HG03175 (cell line): ENCODE measurements at regions not wholly inside any gene's neighbourhood (a gene's known extent, or its start where the extent isn't known, plus 50 kb on each side); places are given as distances from the start of the nearest gene placed in this dataset.

ENCODE experiments used
- ATAC-seq: cut with Tn5 transposase; IDR thresholded peaks from one replicate; pipeline ENCODE4 v1.9.1; 2021; ENCODE audit warnings: mild to moderate bottlenecking, moderate library complexity; ENCODE audit not compliant: unreplicated experiment

- no peak for ATAC-seq
Measured at GRCh38 chr21:43277481-43278351, 108.9 kb downstream of the CRYAA start.

GRCh38 chr21:43276811-43277210 is 108.0 kb downstream of the CRYAA start:
- ATAC-seq, result no peak

DNA sequence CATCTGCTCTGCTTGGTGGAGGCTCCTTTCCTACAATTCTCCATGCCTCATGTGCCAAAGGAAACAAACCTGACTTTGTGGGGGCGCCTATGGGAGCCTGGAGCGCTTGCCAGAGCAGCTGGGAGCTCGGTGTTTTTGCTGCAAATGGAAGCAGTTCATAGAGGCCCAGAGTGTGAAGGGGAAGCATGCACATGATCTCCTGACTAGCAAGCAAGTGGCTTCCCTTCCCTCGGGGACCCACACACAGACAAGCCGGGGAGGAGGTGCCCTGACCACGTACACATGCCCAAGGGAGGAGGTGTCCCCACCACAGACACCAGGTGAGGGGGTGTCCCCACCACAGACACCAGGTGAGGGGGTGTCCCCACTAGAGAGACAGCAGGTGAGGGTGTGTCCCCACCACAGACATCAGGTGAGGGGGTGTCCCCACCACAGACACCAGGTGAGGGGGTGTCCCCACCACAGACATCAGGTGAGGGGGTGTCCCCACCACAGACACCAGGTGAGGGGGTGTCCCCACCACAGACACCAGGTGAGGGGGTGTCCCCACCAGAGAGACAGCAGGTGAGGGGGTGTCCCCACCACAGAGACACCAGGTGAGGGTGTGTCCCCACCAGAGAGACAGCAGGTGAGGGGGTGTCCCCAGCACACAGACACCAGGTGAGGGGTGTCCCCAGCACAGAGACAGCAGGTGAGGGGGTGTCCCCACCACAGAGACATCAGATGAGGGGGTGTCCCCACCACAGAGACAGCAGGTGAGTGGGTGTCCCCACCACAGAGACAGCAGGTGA is 106.8 kb downstream of the CRYAA start:
- no peak for ATAC-seq

GRCh38 chr21:43274946-43275310 is 106.1 kb downstream of the CRYAA start:
- no peak for ATAC-seq

GRCh38 chr21:43274022-43274945 is 105.5 kb downstream of the CRYAA start:
- ATAC-seq, result no peak

DNA sequence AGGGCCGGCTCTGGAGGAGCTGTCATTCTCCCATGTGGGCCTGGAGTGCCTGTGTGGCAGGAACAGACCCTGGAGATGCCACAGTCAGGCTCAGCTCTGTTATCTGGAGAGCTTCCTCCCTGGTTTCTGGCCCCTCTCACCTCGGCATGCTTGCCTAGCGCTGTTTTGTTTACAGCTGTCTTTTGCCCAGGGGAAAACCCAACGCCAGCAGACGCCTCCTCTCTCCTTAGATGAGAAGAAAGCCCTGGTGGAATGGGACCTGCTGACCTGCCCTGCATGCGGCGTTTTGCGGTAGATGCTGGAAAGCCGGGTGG is 104.9 kb downstream of the CRYAA start:
- no peak for ATAC-seq

GRCh38 chr21:43273016-43273707 is 104.4 kb downstream of the CRYAA start:
- ATAC-seq, result no peak

DNA sequence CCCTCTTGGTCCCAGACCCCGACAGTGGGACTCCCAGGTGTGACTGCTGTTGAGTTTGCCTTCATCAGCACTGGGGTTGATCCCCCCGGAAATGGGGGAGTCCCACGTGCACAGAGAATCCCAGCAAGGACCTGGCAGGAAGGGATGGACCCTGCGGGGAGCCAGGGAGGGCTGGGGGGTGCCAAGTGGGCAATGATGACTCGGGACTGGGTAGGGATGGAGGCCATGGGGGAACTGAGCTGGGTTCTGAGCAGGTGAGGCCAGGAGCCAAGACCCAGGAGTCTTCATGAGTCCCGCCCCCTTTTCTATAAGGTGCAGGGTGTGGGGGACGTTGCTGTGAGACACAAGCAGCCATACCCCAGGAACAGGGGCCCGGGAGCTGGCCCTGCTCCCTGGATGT is 103.8 kb downstream of the CRYAA start:
- ATAC-seq, result no peak

- no peak for ATAC-seq
Measured at GRCh38 chr21:43271452-43272020, 102.7 kb downstream of the CRYAA start.

- no peak for ATAC-seq
Measured at GRCh38 chr21:43270800-43271301, 102.0 kb downstream of the CRYAA start.

DNA sequence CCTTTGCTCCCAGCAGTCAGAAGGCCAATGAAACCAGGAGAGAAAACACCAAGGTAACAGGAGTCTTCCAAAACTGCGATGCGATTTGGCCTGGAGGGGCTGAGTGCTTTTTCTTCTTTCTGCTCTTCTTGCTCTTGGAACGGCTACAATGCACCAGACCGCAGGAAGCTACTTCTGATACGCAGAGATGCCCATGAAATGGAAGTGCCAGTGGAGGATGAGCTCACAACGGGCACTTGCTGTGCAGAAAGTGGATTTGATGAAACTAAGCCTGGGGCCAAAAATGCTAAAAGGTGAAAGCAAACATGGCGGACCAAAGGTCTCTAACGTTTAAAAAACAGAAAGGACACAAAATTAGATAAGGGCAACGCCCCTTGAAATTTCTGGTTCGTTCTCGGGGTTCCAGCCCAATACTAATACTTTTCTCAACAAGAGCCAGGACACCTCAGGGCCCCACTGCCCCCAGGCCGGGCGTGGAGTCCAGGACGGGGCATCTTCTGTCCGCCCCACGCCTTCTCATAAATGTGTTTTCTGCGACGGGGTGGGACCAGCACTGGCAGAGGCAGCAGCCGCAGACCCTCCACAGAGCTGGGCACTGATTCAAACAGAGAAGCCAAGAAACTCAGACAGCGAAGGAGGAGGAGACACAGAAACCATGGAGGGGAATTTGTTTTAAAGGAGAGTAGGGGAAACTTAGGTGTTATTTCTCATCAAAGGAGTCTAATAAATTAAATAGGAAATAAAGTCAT is 101.3 kb downstream of the CRYAA start:
- ATAC-seq, result no peak

GRCh38 chr21:43269440-43269839 is 100.6 kb downstream of the CRYAA start:
- no peak for ATAC-seq

DNA sequence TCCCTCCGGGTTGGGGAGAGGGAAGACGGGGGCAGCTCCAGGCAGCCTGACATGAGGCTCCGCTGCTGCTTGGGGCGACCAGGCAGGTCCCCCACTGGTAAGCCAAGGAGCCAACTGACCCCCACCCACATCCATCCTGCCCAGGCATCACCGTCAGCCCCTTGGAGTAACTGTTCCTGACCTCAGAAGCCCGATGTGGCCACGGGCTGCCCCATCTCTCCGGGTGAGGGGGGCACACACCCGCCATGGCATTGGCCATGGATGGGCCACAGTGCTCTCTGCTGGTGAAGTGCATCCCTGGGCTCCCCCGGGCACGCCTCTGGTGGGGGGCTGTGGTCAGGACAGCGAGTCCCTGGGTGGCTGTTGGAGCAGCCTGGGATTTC is 100.0 kb downstream of the CRYAA start:
- no peak for ATAC-seq

DNA sequence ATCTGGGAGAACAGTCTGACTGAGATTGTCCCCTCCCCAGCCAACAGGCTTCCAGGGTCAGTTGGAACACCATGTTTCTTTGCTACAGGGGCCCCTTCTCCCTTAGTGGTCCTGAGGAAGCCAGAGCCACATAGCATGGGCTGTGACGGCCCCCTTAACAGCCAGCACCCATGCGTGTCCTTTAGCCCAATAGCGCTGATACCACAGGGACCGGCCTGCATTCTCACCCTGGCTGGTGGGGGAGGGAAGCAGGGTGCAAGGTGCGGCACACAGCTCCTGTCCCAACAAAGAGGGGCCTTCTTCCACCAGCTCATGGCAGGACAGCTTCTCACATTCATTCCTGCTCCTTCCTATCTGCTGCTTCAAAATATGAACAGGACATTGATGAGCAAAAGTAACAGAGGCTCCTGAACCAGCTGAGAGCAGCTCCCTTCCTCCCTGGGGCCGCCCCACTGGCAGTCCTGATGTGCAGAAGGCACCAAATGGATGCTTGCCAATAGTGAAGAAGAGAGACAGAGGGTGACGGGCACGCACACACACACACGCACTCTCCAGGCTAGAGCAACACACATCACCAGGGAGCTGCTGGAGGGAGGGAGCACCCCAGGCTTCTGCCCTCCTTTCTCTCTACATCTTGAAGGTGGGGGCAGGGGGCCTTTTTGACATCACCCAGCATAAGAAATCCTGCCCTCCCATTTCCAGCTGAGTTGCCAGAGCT is 99.4 kb downstream of the CRYAA start:
- ATAC-seq, result no peak

- ATAC-seq, result no peak
Measured at GRCh38 chr21:43267391-43268085, 98.7 kb downstream of the CRYAA start.

- ATAC-seq, result no peak
Measured at GRCh38 chr21:43266534-43266933, 97.7 kb downstream of the CRYAA start.

- ATAC-seq, result no peak
Measured at GRCh38 chr21:43262427-43262826, 93.6 kb downstream of the CRYAA start.
